ENCODE measurements at regions not wholly inside any gene's neighbourhood (a gene's known extent, or its start where the extent isn't known, plus 50 kb on each side); places are given as distances from the start of the nearest gene placed in this dataset.

DNA sequence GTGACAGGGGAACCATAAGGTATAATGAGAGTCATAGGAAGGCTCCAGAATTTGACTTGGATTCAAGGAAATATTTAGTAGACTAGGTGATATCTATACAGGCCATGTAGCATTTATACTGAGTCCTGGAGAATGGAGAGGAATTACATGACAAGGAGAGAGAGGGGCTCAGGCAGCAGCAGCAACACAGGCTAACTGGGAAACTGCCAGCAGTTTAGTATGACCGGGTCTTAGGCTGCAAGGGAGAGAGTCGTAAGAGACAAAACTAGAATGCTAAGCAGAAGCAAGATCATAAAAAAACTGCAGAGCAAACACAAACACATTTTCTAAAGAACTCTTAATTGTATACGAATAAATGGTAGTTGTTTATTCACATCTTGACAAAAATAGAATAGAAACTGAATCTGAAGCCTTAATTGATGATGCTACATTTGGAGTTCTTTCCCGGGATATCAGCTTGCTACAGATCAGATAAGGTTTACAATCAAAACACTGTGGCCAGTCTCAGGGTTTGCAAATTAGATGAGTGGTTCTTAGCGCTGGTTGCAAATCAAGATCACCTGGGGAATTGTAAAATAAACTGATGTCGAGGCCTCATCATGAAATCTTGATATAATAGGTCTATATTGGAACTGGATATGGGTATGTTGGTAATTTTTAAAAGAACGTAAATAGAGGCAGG lies 480.0 kb upstream of the C9orf72 start:
- no peaks in the 10 kb centered on the region for H3K4me1 ChIP-seq (ENCODE audit: control insufficient read depth, extremely low read depth, insufficient read depth, low read length)
- H3K36me3 ChIP-seq (ENCODE audit: control insufficient read depth in 2 of 2, extremely low read depth in 1 of 2, insufficient read depth in 2 of 2, low read length in 2 of 2), result no peaks in the 10 kb centered on the region
- no peaks in the 10 kb centered on the region for H3K27me3 ChIP-seq (ENCODE audit: control insufficient read depth, extremely low read depth, insufficient read depth, low read length)
- H3K9me3 ChIP-seq (ENCODE audit: control insufficient read depth, low read depth, low read length), result no peaks in the 10 kb centered on the region
- H3K27ac ChIP-seq (ENCODE audit: control insufficient read depth, insufficient read depth, low read length), result no peak overlapping the region
- no peak overlapping the region for H3K9ac ChIP-seq (ENCODE audit: control insufficient read depth, extremely low read depth, insufficient read depth, low read length)
- no peaks in the 10 kb centered on the region for H4K20me1 ChIP-seq (ENCODE audit: control insufficient read depth, extremely low read depth, insufficient read depth, low read length)
- dilution Hi-C loops (cut with MboI; ENCODE audit: extremely low pct_ligation_motif_present, low sequenced_read_pairs), result no loop called here
- no peak for TF ChIP-seq EZH2 (IDR thresholded peaks at IDR 0.05; ENCODE audit: low read length)
- H2AFZ ChIP-seq (ENCODE audit: control insufficient read depth, low read length), result no peak overlapping the region
- no peaks in the 10 kb centered on the region for H3K79me2 ChIP-seq (ENCODE audit: control insufficient read depth, insufficient read depth, low read length)
- H3K9me1 ChIP-seq (ENCODE audit: control insufficient read depth, extremely low read depth, insufficient read depth, low read length), result no peaks in the 10 kb centered on the region
- DNase-seq (ENCODE audit: low read depth, low spot score) (no peak), FAIRE-seq (no peak)
- H3K4me3 ChIP-seq (ENCODE audit: control insufficient read depth in 2 of 3, extremely low read depth in 1 of 3, insufficient read depth in 2 of 3, low read depth in 1 of 3, low read length in 3 of 3), result no peak overlapping the region
- no peak overlapping the region for H3K4me2 ChIP-seq (ENCODE audit: control insufficient read depth, extremely low read depth, insufficient read depth, low read depth, low read length)

DNA sequence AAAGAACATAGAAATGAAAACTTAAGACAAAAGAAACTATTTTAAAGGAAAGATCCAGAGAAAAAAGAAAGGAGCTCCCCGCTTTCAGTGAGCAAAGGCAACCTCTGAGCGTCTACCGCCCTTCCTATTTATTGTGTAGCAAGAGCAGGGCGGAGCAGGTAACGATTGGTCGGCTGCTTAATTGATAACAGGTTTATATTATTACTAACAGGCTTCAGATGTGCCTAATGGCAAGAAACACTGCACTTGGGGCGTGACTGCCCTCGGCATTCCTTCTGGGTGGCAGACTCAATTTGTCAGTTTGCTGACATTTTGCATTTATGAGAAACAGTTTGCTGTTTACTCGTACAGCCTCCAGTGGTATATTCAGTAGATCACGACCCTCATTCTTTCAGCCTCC lies 482.7 kb upstream of the C9orf72 start:
- no peak overlapping the region for H3K4me2 ChIP-seq (ENCODE audit: control insufficient read depth, extremely low read depth, insufficient read depth, low read depth, low read length)
- no peak overlapping the region for H3K27ac ChIP-seq (ENCODE audit: control insufficient read depth, insufficient read depth, low read length)
- H2AFZ ChIP-seq (ENCODE audit: control insufficient read depth, low read length), result no peak overlapping the region

More for the DNA sequence above, 482.7 kb upstream of the C9orf72 start:
- no peaks in the 10 kb centered on the region for H3K4me1 ChIP-seq (ENCODE audit: control insufficient read depth, extremely low read depth, insufficient read depth, low read length)
- H3K9me3 ChIP-seq (ENCODE audit: control insufficient read depth, low read depth, low read length), result no peaks in the 10 kb centered on the region
- dilution Hi-C loops (cut with MboI; ENCODE audit: extremely low pct_ligation_motif_present, low sequenced_read_pairs), result no loop called here
- H3K9ac ChIP-seq (ENCODE audit: control insufficient read depth, extremely low read depth, insufficient read depth, low read length), result no peak overlapping the region
- no peak overlapping the region for H3K4me3 ChIP-seq (ENCODE audit: control insufficient read depth in 2 of 3, extremely low read depth in 1 of 3, insufficient read depth in 2 of 3, low read depth in 1 of 3, low read length in 3 of 3)
- no peaks in the 10 kb centered on the region for H3K36me3 ChIP-seq (ENCODE audit: control insufficient read depth in 2 of 2, extremely low read depth in 1 of 2, insufficient read depth in 2 of 2, low read length in 2 of 2)
- no peaks in the 10 kb centered on the region for H3K27me3 ChIP-seq (ENCODE audit: control insufficient read depth, extremely low read depth, insufficient read depth, low read length)
- no peaks in the 10 kb centered on the region for H3K79me2 ChIP-seq (ENCODE audit: control insufficient read depth, insufficient read depth, low read length)
- H4K20me1 ChIP-seq (ENCODE audit: control insufficient read depth, extremely low read depth, insufficient read depth, low read length), result no peaks in the 10 kb centered on the region
- FAIRE-seq, result no peak
- no peaks in the 10 kb centered on the region for H3K9me1 ChIP-seq (ENCODE audit: control insufficient read depth, extremely low read depth, insufficient read depth, low read length)
- DNase-seq (ENCODE audit: low read depth, low spot score), result no peak
- no peak for TF ChIP-seq EZH2 (IDR thresholded peaks at IDR 0.05; ENCODE audit: low read length)
- TF ChIP-seq, protein P1, sequence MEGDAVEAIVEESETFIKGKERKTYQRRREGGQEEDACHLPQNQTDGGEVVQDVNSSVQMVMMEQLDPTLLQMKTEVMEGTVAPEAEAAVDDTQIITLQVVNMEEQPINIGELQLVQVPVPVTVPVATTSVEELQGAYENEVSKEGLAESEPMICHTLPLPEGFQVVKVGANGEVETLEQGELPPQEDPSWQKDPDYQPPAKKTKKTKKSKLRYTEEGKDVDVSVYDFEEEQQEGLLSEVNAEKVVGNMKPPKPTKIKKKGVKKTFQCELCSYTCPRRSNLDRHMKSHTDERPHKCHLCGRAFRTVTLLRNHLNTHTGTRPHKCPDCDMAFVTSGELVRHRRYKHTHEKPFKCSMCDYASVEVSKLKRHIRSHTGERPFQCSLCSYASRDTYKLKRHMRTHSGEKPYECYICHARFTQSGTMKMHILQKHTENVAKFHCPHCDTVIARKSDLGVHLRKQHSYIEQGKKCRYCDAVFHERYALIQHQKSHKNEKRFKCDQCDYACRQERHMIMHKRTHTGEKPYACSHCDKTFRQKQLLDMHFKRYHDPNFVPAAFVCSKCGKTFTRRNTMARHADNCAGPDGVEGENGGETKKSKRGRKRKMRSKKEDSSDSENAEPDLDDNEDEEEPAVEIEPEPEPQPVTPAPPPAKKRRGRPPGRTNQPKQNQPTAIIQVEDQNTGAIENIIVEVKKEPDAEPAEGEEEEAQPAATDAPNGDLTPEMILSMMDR (optimal IDR thresholded peaks at IDR 0.05 in 1 of 3, IDR thresholded peaks at IDR 0.05 in 1 of 3, conservative IDR thresholded peaks at IDR 0.05 in 1 of 3; ENCODE audit: extremely low read depth in 1 of 3, insufficient read depth in 2 of 3, low read length in 3 of 3), result no peak

Data from keratinocyte (primary cell).